ENCODE measurements at regions not wholly inside any gene's neighbourhood (a gene's known extent, or its start where the extent isn't known, plus 50 kb on each side); places are given as distances from the start of the nearest gene placed in this dataset.
"Not testable (repeated sequence)": the region's sequence is repeated elsewhere in the genome, so short reads cannot be mapped to it uniquely, and the experiment has no call there.

GRCh38 chr6:140485740-140486449 lies 1111.4 kb upstream of the CITED2 start:
- H3K27ac Mint-ChIP-seq, result no peak overlapping the region
- no peaks in the 10 kb centered on the region for H3K36me3 Mint-ChIP-seq
- H3K9me3 Mint-ChIP-seq, result no peaks in the 10 kb centered on the region
- DNase-seq (ENCODE audit: low spot score in 2 of 2), result no peak
- ATAC-seq, result peak; percentile 81
- no peak overlapping the region for H3K4me3 Mint-ChIP-seq
- H3K4me1 Mint-ChIP-seq, result no peaks in the 10 kb centered on the region

GRCh38 chr6:140480852-140481251 lies 1106.4 kb upstream of the CITED2 start:
- Mint-ChIP-seq H3K9me3 (no peaks in the 10 kb centered on the region), H3K27ac (no peak overlapping the region), H3K36me3 (no peaks in the 10 kb centered on the region), H3K4me3 (no peak overlapping the region), H3K4me1 (no peaks in the 10 kb centered on the region)
- ATAC-seq (no peak), DNase-seq (ENCODE audit: low spot score in 2 of 2) (no peak)

- ATAC-seq (no peak), DNase-seq (ENCODE audit: low spot score in 2 of 2) (no peak)
- Mint-ChIP-seq H3K27ac (no peak overlapping the region), H3K4me1 (no peaks in the 10 kb centered on the region), H3K36me3 (no peaks in the 10 kb centered on the region), H3K9me3 (no peaks in the 10 kb centered on the region), H3K4me3 (no peak overlapping the region)
Observed at GRCh38 chr6:140478631-140479030, 1104.2 kb upstream of the CITED2 start.

DNA sequence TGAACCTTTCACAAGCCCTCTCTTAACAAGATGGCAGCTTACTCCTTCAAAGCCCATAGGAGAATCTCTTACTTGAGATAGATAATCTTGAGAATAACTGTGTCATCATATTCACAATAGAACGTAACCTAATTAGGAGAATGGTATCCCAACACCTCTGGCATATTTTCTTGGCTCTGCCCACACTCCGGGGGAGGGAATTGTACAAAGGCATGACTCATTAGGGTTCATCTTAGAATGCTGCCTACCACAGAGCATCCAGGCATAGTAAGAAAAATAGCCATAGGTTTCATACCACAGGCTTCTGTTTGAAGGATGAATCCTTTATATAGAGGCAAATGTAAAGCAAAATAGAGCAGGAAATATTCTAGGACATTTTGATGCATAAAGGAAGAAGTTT lies 1100.6 kb upstream of the CITED2 start:
- Mint-ChIP-seq H3K36me3 (no peaks in the 10 kb centered on the region), H3K4me3 (no peak overlapping the region), H3K9me3 (no peaks in the 10 kb centered on the region), H3K4me1 (no peaks in the 10 kb centered on the region), H3K27ac (no peak overlapping the region)
- no peak for ATAC-seq
- DNase-seq (ENCODE audit: low spot score in 2 of 2), result no peak

DNA sequence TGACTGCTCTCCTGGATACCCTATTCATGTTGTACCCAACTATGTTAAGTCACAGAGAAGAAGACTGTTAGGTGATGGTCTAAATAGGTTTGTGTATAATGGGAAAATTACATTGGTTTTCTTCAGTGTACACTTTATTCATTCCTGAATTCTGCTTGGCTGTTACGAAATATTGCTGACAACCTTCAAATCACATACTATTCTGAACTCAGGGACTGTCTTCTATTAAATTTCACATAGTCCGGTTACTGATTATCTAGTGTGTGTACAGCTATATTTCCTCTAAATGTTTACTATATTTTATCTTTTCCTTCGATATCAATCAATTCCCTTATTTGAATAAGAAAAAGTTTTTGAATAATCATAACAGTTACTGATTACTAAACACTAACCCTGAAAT lies 1090.3 kb upstream of the CITED2 start:
- H3K36me3 Mint-ChIP-seq, result no peaks in the 10 kb centered on the region
- no peak overlapping the region for H3K4me3 Mint-ChIP-seq
- H3K9me3 Mint-ChIP-seq, result no peaks in the 10 kb centered on the region
- no peak overlapping the region for H3K27ac Mint-ChIP-seq
- ATAC-seq, result no peak
- H3K4me1 Mint-ChIP-seq, result no peaks in the 10 kb centered on the region
- DNase-seq (ENCODE audit: low spot score in 2 of 2), result no peak

DNA sequence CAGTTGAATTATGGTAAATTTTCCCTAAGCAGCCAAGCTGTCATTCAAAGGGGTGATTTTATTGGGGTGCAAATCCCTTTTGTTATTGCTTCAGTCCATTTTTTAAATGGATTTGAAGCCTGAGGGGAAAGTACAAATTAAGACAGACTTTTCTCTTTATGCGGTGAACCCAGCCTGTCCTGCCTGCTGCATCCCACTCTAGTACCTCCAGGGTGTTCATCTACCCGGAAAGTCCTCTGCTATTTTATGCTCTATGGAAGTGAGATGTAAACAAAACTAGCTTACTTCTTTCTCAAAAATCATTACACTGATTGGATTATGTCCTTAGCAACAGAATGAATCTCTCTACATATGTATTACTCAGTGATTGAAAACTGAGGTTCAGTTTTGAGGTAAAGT lies 1088.9 kb upstream of the CITED2 start:
- H3K4me1 Mint-ChIP-seq, result no peaks in the 10 kb centered on the region
- ATAC-seq (no peak), DNase-seq (ENCODE audit: low spot score in 2 of 2) (no peak)
- H3K4me3 Mint-ChIP-seq, result no peak overlapping the region
- H3K27ac Mint-ChIP-seq, result no peak overlapping the region
- H3K9me3 Mint-ChIP-seq, result no peaks in the 10 kb centered on the region
- H3K36me3 Mint-ChIP-seq, result no peaks in the 10 kb centered on the region

DNA sequence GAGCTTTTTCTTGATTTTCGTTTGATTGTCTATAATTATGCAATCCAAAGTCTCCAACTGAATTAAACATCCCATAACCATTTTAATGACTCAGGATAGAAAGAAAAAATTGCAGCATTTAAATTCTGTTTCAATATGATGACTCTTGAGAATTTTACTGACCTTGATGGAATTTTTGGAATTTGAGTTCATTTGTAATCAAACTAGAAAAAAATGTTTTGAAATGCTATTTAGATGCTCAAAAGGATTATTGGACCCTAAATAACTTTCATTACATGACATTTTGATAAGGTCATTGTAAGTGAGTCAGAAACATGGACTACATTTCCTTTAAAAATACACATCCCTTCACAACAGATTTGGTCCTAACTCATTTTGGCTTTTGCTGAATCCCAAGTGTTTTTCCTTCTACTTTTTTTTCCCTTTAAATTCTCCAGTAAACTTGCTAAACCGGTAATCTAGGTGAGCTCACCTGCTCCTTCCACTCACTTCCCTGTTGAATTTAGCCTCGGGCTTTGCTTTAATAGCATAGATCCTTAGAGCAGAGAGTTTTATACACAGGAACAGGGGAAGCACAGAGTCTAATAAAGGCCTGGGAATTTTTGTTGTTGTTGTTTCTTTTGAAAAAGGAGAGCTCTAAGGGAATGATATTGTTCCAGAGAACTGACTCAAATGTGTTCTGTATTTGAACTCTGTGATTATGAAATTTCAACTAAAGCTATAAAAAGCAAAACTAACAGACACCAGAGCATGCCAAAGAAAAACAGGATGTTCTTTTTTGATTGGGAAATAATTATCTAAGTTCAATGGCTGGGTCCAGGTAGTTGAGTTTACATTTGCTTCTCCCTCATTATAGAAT lies 1088.2 kb upstream of the CITED2 start:
- Mint-ChIP-seq H3K27ac (no peak overlapping the region), H3K4me3 (no peak overlapping the region), H3K9me3 (no peaks in the 10 kb centered on the region), H3K4me1 (no peaks in the 10 kb centered on the region), H3K36me3 (no peaks in the 10 kb centered on the region)
- ATAC-seq (no peak), DNase-seq (ENCODE audit: low spot score in 2 of 2) (no peak)

DNA sequence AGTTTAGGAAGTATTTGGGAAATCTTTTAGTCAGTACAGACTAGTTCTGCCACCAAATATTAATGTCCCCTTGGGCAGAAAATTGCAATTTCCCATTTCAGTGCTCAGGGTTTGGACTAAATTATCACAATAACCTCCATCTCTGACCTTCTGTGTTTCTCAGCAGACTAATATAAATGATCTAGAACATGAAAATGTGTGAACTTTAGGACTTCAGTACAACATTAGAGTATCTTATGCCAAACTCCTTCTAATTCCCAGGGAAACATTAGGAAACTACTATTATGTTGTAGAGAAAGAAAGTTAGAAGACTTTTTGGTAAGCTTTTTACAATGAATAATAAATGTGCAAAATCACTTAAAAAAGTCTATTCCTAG lies 1087.6 kb upstream of the CITED2 start:
- Mint-ChIP-seq H3K4me3 (no peak overlapping the region), H3K27ac (no peak overlapping the region), H3K4me1 (no peaks in the 10 kb centered on the region), H3K36me3 (no peaks in the 10 kb centered on the region), H3K9me3 (no peaks in the 10 kb centered on the region)
- DNase-seq (ENCODE audit: low spot score in 2 of 2), result no peak
- no peak for ATAC-seq

DNA sequence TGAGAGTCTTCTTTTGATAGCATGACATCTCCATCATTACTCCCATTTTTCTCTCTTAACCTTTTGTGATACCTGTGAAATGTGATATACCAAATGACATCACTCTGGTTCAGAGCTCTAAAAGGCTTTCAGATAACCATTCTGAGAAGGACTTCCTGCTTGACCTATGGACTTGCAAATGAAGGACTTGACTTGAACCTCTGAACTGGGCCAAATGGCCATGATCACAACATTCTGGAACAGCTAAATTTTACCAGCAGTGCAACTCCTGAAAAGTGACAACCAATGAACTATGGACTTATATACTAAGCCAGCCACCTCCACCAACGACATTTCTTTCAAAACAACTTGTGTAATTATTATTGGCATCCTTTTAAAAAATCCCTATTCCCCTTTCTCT lies 1085.8 kb upstream of the CITED2 start:
- no peaks in the 10 kb centered on the region for H3K36me3 Mint-ChIP-seq
- H3K27ac Mint-ChIP-seq, result no peak overlapping the region
- DNase-seq (ENCODE audit: low spot score in 2 of 2), result no peak
- no peak for ATAC-seq
- H3K4me3 Mint-ChIP-seq, result no peak overlapping the region
- H3K4me1 Mint-ChIP-seq, result no peaks in the 10 kb centered on the region
- H3K9me3 Mint-ChIP-seq, result no peaks in the 10 kb centered on the region

GRCh38 chr6:140459209-140459608 lies 1084.8 kb upstream of the CITED2 start:
- Mint-ChIP-seq H3K4me3 (no peak overlapping the region), H3K27ac (no peak overlapping the region), H3K9me3 (no peaks in the 10 kb centered on the region), H3K36me3 (no peaks in the 10 kb centered on the region), H3K4me1 (no peaks in the 10 kb centered on the region)
- ATAC-seq (no peak), DNase-seq (ENCODE audit: low spot score in 2 of 2) (no peak)

DNA sequence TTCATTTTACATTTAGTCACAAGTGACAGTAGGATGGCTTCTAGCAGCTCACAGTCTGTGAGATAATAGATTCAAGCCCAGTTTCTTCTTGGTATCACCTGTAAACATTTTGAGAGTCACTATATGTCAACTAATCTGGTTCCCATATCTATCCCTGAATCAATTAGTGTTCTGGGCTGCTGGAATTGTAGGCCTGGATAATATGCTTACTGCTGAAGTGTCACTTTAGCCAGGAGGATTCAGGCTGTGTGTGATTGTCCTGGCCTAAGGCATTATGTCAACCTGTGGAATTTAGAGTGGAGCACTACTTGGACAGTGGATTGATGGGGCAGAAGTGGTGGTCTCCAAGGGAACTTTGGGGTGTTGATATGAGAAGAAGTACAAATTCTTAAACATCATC lies 1071.8 kb upstream of the CITED2 start:
- Mint-ChIP-seq H3K4me1 (no peaks in the 10 kb centered on the region), H3K4me3 (no peak overlapping the region), H3K27ac (no peak overlapping the region), H3K9me3 (no peaks in the 10 kb centered on the region), H3K36me3 (no peaks in the 10 kb centered on the region)
- DNase-seq (ENCODE audit: low spot score in 2 of 2) (no peak), ATAC-seq (no peak)

GRCh38 chr6:140445474-140446004 lies 1071.1 kb upstream of the CITED2 start:
- H3K27ac Mint-ChIP-seq, result no peak overlapping the region
- DNase-seq (ENCODE audit: low spot score in 2 of 2), result no peak
- H3K9me3 Mint-ChIP-seq, result no peaks in the 10 kb centered on the region
- H3K4me1 Mint-ChIP-seq, result no peaks in the 10 kb centered on the region
- no peaks in the 10 kb centered on the region for H3K36me3 Mint-ChIP-seq
- H3K4me3 Mint-ChIP-seq, result no peak overlapping the region
- no peak for ATAC-seq

DNA sequence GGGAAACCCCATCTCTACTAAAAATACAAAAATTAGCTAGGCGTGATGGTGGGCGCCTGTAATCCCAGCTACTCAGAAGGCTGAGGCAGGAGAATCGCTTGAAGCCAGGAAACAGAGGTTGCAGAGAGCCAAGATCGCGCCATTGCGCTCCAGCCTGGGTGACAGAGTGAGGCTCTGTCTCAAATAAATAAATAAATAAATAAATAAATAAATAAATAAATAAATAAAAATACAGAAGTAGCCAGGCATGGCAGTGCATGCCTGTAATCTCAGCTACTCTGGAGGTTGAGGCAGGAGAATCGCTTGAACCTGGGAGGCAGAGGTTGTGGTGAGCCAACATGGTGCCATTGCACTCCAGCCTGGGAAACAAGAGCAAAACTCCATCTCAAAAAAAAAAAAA lies 1068.7 kb upstream of the CITED2 start:
- DNase-seq (ENCODE audit: low spot score in 2 of 2), result not testable (repeated sequence)

DNA sequence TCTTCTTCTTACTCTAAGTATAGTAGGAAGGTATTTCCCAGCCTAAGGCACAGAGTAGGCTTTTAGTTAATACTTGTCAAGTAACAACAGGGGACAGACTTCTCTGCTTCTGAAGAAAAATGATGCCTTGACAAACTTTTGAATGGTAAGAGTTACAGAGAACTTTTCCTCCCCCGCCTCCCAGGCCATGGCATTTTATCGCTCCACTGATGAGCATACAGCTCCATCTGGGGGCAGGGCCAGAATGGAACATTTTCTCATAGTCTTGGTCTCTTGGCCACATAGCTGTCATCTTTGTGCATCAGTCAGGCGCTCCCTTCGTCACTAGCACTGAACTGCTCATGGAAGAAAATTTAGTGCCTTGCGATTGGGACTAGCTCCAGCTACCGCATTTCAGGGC lies 1066.8 kb upstream of the CITED2 start:
- Mint-ChIP-seq H3K4me3 (no peak overlapping the region), H3K9me3 (no peaks in the 10 kb centered on the region), H3K27ac (no peak overlapping the region), H3K4me1 (no peaks in the 10 kb centered on the region), H3K36me3 (no peaks in the 10 kb centered on the region)
- DNase-seq (ENCODE audit: low spot score in 2 of 2) (no peak), ATAC-seq (peak; percentile 47)

More for the DNA sequence above, 1068.7 kb upstream of the CITED2 start:
- not testable (repeated sequence) for H3K4me3 Mint-ChIP-seq, H3K36me3 Mint-ChIP-seq, H3K27ac Mint-ChIP-seq, H3K9me3 Mint-ChIP-seq, ATAC-seq, H3K4me1 Mint-ChIP-seq

DNA sequence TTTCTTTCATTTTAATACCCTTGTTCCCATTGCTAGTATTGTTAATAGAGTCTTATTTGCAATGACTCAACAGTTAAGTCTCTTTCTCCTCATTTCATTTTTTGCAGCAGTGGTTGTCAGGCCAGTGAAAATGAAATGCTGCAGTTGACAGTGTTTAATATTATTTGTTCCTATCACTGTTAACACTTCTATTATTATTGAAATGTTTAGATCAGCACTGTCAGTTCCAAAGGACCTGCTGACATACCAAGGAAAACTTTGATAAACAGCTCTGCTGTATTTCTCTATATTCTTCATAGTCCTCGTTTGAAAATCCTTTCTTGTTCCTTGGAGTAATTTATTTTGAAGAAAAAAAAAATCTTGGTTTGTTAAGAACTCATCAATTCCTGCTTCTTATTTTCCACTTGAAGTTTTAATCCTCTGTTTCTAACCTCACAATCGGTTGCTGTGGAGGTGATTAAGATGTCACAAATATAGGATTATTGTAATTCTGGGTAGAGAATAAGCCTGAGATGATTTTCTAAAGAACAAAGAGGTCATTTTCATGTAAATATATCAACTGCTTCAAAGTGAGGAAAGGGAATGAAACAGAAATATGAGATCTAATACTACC lies 1065.9 kb upstream of the CITED2 start:
- no peak for DNase-seq (ENCODE audit: low spot score in 2 of 2)
- ATAC-seq, result no peak
- Mint-ChIP-seq H3K4me1 (no peaks in the 10 kb centered on the region), H3K9me3 (no peaks in the 10 kb centered on the region), H3K36me3 (no peaks in the 10 kb centered on the region), H3K27ac (no peak overlapping the region), H3K4me3 (no peak overlapping the region)

DNA sequence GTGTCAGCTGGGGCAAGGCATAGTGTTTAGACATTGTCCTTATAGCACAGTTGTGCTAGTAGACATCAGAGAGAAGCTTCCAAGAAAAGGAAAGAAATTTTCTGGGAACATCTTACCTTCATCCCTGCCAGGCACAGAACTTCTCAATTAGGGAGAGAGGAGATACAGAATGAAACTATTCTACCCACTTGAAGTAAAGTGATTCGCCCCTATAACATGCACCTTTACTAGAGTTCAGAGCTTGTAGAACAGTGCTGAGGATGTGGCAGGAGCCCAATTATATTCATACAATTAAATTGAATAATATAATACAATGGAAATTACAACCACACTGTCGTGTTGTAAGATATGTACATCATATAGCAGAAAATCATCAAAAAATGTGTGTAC lies 1063.9 kb upstream of the CITED2 start:
- DNase-seq (ENCODE audit: low spot score in 2 of 2) (no peak), ATAC-seq (no peak)
- Mint-ChIP-seq H3K27ac (no peak overlapping the region), H3K4me1 (no peaks in the 10 kb centered on the region), H3K4me3 (no peak overlapping the region), H3K36me3 (no peaks in the 10 kb centered on the region), H3K9me3 (no peaks in the 10 kb centered on the region)
